ENCODE measurements at regions not wholly inside any gene's neighbourhood (a gene's known extent, or its start where the extent isn't known, plus 50 kb on each side); places are given as distances from the start of the nearest gene placed in this dataset.

DNA sequence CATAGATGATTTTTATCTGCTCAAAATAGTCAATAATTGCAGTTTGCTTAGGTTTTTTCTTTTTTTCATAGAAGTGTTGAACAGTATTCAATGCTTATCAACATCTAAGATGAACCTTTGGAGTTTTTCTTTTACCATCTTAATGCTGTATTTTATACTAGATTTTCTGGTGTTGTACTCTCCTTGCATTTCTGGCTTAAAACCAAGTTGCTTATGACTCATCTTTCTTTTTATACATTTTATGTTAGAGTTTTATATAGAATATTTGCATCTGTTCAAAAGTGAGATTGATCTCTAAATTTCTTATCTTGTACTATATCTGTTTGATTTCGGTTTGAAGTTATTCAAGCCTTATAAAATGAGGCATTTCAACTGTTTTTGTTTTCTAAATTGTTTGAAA is 232.5 kb downstream of the RFPL4B start:
- no peak for TF ChIP-seq SIN3A (IDR thresholded peaks at IDR 0.05; ENCODE audit: borderline replicate concordance, insufficient read depth, low read length)
- no peak for TF ChIP-seq TAF1 (IDR thresholded peaks at IDR 0.05; ENCODE audit: borderline replicate concordance, insufficient read depth, low read length)
- TF ChIP-seq POLR2AphosphoS5 (IDR thresholded peaks at IDR 0.05; ENCODE audit: low read depth, low read length), result no peak
- TF ChIP-seq, protein P1, sequence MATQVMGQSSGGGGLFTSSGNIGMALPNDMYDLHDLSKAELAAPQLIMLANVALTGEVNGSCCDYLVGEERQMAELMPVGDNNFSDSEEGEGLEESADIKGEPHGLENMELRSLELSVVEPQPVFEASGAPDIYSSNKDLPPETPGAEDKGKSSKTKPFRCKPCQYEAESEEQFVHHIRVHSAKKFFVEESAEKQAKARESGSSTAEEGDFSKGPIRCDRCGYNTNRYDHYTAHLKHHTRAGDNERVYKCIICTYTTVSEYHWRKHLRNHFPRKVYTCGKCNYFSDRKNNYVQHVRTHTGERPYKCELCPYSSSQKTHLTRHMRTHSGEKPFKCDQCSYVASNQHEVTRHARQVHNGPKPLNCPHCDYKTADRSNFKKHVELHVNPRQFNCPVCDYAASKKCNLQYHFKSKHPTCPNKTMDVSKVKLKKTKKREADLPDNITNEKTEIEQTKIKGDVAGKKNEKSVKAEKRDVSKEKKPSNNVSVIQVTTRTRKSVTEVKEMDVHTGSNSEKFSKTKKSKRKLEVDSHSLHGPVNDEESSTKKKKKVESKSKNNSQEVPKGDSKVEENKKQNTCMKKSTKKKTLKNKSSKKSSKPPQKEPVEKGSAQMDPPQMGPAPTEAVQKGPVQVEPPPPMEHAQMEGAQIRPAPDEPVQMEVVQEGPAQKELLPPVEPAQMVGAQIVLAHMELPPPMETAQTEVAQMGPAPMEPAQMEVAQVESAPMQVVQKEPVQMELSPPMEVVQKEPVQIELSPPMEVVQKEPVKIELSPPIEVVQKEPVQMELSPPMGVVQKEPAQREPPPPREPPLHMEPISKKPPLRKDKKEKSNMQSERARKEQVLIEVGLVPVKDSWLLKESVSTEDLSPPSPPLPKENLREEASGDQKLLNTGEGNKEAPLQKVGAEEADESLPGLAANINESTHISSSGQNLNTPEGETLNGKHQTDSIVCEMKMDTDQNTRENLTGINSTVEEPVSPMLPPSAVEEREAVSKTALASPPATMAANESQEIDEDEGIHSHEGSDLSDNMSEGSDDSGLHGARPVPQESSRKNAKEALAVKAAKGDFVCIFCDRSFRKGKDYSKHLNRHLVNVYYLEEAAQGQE (IDR thresholded peaks at IDR 0.05; ENCODE audit: insufficient read depth in 1 of 2, low read depth in 2 of 2, low read length in 2 of 2), result no peak
